HEK293 (cell line): ENCODE measurements at regions not wholly inside any gene's neighbourhood (a gene's known extent, or its start where the extent isn't known, plus 50 kb on each side); places are given as distances from the start of the nearest gene placed in this dataset.

Experiments
- CTCF ChIA-PET: fragments of 350-600 bp; formaldehyde crosslinking; extraction: SDS; loops from one replicate; lab custom pipeline; 2021; ENCODE audit warnings: antibody characterized with exemption; lab: Yijun Ruan, JAX
- POLR2A ChIA-PET: fragments of 300-600 bp; formaldehyde crosslinking; extraction: SDS; loops from one replicate; lab custom pipeline; 2020; ENCODE audit warnings: antibody characterized with exemption, inconsistent platforms; lab: Yijun Ruan, JAX
- H3K27ac ChIP-seq: fragments of 200-500 bp; sonication (Bioruptor generic); 2 replicates; pipeline ENCODE4 v1.5.1; 2014; ENCODE audit warnings: low read depth, low read length, control low read depth, inconsistent platforms; ENCODE audit errors: extremely low read depth
- H3K36me3 ChIP-seq, 2 experiments: fragments of 200-500 bp in 1 of 2; sonication (Bioruptor generic) in 1 of 2; 1 replicate in 1 of 2; 2 replicates in 1 of 2; pipeline ENCODE4 v1.5.1; 2014 to 2017; ENCODE audit warnings: inconsistent platforms in 2 of 2, low read length in 2 of 2; ENCODE audit not compliant: control insufficient read depth in 2 of 2, insufficient read depth in 1 of 2
- H3K4me1 ChIP-seq: fragments of 200-500 bp; sonication (Bioruptor generic); 2 replicates; pipeline ENCODE4 v1.5.1; 2014; ENCODE audit warnings: mild to moderate bottlenecking, low read length, inconsistent platforms; ENCODE audit not compliant: control insufficient read depth, insufficient read depth
- H3K4me3 ChIP-seq: 2 replicates; pipeline ENCODE4 v1.5.1; 2011; ENCODE audit warnings: low read depth, mild to moderate bottlenecking, control low read depth, low read length, moderate library complexity
- H3K9me3 ChIP-seq: fragments of 200-500 bp; sonication (Bioruptor generic); 2 replicates; pipeline ENCODE4 v1.5.1; 2014; ENCODE audit warnings: low read depth, low read length, inconsistent platforms; ENCODE audit not compliant: control insufficient read depth, insufficient read depth
- KLF7 ChIP-seq: fragments of 450-650 bp; formaldehyde crosslinking; IDR thresholded peaks from 2 replicates; pipeline ENCODE4 v1.5.1; 2016; ENCODE audit warnings: missing biosample characterization, missing genetic modification characterization, borderline replicate concordance
- ZNF10 ChIP-seq: fragments of 450-650 bp; formaldehyde crosslinking; IDR thresholded peaks from 2 replicates; pipeline ENCODE4 v1.5.1; 2017; ENCODE audit warnings: missing biosample characterization, missing genetic modification characterization
- ZNF223 ChIP-seq: fragments of 450-650 bp; formaldehyde crosslinking; IDR thresholded peaks from 2 replicates; pipeline ENCODE4 v1.5.1; 2016; ENCODE audit warnings: missing biosample characterization, missing genetic modification characterization
- ZNF366 ChIP-seq: fragments of 450-650 bp; formaldehyde crosslinking; conservative IDR thresholded peaks from 2 replicates; pipeline ENCODE4 v1.5.1; 2016; ENCODE audit warnings: missing biosample characterization, missing genetic modification characterization
- ZNF426 ChIP-seq: fragments of 450-650 bp; formaldehyde crosslinking; IDR thresholded peaks from 2 replicates; pipeline ENCODE4 v1.5.1; 2017; ENCODE audit warnings: missing biosample characterization, missing genetic modification characterization, mild to moderate bottlenecking, inconsistent platforms, moderate library complexity
- ZNF629 ChIP-seq: fragments of 450-650 bp; formaldehyde crosslinking; IDR thresholded peaks from 2 replicates; pipeline ENCODE4 v1.5.1; 2017; ENCODE audit warnings: missing biosample characterization, missing genetic modification characterization
- ZNF707 ChIP-seq: fragments of 450-650 bp; formaldehyde crosslinking; IDR thresholded peaks from 2 replicates; pipeline ENCODE4 v1.5.1; 2016; ENCODE audit warnings: missing biosample characterization, missing genetic modification characterization
- ZNF830 ChIP-seq: fragments of 450-650 bp; IDR thresholded peaks from 2 replicates; pipeline ENCODE4 v1.5.0; 2018; ENCODE audit warnings: missing biosample characterization, missing genetic modification characterization, low read depth, mild to moderate bottlenecking, moderate library complexity
- TF ChIP-seq, protein P1 (sequence below): fragments of 450-650 bp; formaldehyde crosslinking; conservative IDR thresholded peaks from 2 replicates; pipeline ENCODE4 v1.5.1; 2016; ENCODE audit warnings: low read depth, missing biosample characterization, missing genetic modification characterization
- TF ChIP-seq, protein P2 (sequence below): fragments of 450-650 bp; formaldehyde crosslinking; IDR thresholded peaks from 2 replicates; pipeline ENCODE4 v1.5.1; 2017; ENCODE audit warnings: missing biosample characterization, missing genetic modification characterization
- TF ChIP-seq, protein P3 (sequence below): fragments of 450-650 bp; formaldehyde crosslinking; IDR thresholded peaks from 2 replicates; pipeline ENCODE4 v1.5.1; 2016; ENCODE audit warnings: missing biosample characterization, missing genetic modification characterization
- TF ChIP-seq, protein P4 (sequence below): fragments of 450-650 bp; formaldehyde crosslinking; IDR thresholded peaks from 2 replicates; pipeline ENCODE4 v1.5.1; 2016; ENCODE audit warnings: missing biosample characterization, missing genetic modification characterization
- TF ChIP-seq, protein P5 (sequence below): fragments of 450-650 bp; formaldehyde crosslinking; IDR thresholded peaks from 2 replicates; pipeline ENCODE4 v1.5.1; 2016; ENCODE audit warnings: missing biosample characterization, missing genetic modification characterization

DNA sequence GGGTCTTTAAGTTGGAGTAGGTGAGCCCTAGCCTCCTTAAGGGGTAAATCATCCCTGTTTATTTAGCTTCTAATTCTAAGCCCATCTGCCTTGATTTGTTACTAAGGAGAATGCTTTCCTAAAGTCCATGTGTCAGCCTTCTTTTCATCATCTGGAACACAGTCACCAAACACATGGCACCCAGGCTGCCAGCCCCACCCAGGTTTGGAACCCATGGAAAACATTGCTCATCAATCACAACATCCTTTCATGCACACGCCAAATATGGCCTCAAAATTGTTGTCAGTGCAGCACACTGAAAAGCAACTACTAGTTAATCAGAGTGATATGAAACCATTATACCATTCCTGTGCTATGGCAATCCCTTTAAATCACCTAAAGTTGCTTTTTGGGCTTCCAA is 386.7 kb upstream of the ESRRG start:
- CTCF ChIA-PET, result interaction anchor here (0.8 kb wide), 1 partner anchor 373 kb away, joined by 5 read pairs; no protein-coding TSS in a partner anchor
- no peaks in the 10 kb centered on the region for H3K4me1 ChIP-seq
- POLR2A ChIA-PET, result no interaction called here
- H3K9me3 ChIP-seq, result no peaks in the 10 kb centered on the region
- TF ChIP-seq ZNF223 (no peak), ZNF426 (tag by site-specific recombination) (no peak)
- TF ChIP-seq, protein P1, sequence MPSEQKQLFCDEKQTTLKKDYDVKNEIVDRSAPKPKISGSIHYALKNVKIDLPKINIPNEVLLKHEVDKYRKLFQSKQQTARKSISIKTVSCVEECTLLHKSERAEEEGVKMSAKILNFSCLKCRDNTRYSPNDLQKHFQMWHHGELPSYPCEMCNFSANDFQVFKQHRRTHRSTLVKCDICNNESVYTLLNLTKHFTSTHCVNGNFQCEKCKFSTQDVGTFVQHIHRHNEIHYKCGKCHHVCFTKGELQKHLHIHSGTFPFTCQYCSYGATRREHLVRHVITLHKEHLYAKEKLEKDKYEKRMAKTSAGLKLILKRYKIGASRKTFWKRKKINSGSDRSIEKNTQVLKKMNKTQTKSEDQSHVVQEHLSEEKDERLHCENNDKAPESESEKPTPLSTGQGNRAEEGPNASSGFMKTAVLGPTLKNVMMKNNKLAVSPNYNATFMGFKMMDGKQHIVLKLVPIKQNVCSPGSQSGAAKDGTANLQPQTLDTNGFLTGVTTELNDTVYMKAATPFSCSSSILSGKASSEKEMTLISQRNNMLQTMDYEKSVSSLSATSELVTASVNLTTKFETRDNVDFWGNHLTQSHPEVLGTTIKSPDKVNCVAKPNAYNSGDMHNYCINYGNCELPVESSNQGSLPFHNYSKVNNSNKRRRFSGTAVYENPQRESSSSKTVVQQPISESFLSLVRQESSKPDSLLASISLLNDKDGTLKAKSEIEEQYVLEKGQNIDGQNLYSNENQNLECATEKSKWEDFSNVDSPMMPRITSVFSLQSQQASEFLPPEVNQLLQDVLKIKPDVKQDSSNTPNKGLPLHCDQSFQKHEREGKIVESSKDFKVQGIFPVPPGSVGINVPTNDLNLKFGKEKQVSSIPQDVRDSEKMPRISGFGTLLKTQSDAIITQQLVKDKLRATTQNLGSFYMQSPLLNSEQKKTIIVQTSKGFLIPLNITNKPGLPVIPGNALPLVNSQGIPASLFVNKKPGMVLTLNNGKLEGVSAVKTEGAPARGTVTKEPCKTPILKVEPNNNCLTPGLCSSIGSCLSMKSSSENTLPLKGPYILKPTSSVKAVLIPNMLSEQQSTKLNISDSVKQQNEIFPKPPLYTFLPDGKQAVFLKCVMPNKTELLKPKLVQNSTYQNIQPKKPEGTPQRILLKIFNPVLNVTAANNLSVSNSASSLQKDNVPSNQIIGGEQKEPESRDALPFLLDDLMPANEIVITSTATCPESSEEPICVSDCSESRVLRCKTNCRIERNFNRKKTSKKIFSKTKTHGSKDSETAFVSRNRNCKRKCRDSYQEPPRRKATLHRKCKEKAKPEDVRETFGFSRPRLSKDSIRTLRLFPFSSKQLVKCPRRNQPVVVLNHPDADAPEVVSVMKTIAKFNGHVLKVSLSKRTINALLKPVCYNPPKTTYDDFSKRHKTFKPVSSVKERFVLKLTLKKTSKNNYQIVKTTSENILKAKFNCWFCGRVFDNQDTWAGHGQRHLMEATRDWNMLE (tag by site-specific recombination), result no peak
- no peak overlapping the region for H3K27ac ChIP-seq
- H3K4me3 ChIP-seq, result no peak overlapping the region
- H3K36me3 ChIP-seq, result no peaks in the 10 kb centered on the region

DNA sequence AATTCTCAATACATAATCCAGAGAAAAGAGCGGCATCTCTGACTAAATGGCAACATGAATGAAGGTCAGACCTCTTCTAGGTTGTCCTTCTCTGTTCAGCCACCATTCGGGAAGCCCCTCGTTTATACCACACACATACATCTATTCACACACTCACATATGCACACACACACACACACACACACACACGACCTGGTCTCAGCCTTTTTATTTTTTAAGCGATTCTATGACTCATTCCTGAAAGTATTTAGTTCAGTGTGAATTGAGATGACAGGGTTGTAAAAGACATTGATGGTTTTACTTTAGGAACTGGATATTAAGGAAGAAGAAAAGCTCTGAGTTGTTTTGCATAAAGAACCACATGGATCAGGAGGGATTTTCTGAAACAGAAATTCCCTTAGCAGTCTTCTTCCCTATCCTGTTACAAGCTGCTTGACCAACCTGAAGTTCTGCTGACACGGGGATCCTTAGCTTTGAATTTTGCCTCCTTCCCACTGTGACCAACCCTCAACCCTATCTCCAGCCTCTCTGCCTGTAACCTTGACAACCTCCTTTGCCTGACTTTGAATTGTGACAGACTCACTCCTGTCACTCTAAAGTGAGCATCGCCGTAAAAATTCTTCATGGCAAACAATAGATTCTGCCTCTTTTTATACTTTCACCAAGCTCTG is 383.1 kb upstream of the ESRRG start:
- ChIA-PET POLR2A (no interaction called here), CTCF (no interaction called here)
- H3K9me3 ChIP-seq, result no peaks in the 10 kb centered on the region
- no peak overlapping the region for H3K27ac ChIP-seq
- no peak overlapping the region for H3K4me3 ChIP-seq
- TF ChIP-seq ZNF629 (tag by site-specific recombination) (no peak), KLF7 (tag by site-specific recombination) (no peak), ZNF707 (tag by site-specific recombination) (no peak), ZNF366 (no peak), ZNF830 (tag by site-specific recombination) (no peak), ZNF10 (no peak)
- TF ChIP-seq, protein P2, sequence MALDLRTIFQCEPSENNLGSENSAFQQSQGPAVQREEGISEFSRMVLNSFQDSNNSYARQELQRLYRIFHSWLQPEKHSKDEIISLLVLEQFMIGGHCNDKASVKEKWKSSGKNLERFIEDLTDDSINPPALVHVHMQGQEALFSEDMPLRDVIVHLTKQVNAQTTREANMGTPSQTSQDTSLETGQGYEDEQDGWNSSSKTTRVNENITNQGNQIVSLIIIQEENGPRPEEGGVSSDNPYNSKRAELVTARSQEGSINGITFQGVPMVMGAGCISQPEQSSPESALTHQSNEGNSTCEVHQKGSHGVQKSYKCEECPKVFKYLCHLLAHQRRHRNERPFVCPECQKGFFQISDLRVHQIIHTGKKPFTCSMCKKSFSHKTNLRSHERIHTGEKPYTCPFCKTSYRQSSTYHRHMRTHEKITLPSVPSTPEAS (tag by site-specific recombination), result no peak
- TF ChIP-seq, protein P3, sequence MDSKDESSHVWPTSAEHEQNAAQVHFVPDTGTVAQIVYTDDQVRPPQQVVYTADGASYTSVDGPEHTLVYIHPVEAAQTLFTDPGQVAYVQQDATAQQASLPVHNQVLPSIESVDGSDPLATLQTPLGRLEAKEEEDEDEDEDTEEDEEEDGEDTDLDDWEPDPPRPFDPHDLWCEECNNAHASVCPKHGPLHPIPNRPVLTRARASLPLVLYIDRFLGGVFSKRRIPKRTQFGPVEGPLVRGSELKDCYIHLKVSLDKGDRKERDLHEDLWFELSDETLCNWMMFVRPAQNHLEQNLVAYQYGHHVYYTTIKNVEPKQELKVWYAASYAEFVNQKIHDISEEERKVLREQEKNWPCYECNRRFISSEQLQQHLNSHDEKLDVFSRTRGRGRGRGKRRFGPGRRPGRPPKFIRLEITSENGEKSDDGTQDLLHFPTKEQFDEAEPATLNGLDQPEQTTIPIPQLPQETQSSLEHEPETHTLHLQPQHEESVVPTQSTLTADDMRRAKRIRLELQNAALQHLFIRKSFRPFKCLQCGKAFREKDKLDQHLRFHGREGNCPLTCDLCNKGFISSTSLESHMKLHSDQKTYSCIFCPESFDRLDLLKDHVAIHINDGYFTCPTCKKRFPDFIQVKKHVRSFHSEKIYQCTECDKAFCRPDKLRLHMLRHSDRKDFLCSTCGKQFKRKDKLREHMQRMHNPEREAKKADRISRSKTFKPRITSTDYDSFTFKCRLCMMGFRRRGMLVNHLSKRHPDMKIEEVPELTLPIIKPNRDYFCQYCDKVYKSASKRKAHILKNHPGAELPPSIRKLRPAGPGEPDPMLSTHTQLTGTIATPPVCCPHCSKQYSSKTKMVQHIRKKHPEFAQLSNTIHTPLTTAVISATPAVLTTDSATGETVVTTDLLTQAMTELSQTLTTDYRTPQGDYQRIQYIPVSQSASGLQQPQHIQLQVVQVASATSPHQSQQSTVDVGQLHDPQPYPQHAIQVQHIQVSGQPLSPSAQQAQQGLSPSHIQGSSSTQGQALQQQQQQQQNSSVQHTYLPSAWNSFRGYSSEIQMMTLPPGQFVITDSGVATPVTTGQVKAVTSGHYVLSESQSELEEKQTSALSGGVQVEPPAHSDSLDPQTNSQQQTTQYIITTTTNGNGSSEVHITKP (tag by site-specific recombination), result no peak
- TF ChIP-seq, protein P4, sequence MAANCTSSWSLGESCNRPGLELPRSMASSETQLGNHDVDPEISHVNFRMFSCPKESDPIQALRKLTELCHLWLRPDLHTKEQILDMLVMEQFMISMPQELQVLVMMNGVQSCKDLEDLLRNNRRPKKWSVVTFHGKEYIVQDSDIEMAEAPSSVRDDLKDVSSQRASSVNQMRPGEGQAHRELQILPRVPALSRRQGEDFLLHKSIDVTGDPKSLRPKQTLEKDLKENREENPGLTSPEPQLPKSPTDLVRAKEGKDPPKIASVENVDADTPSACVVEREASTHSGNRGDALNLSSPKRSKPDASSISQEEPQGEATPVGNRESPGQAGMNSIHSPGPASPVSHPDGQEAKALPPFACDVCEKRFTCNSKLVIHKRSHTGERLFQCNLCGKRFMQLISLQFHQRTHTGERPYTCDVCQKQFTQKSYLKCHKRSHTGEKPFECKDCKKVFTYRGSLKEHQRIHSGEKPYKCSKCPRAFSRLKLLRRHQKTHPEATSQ (tag by site-specific recombination), result no peak
- TF ChIP-seq, protein P5, sequence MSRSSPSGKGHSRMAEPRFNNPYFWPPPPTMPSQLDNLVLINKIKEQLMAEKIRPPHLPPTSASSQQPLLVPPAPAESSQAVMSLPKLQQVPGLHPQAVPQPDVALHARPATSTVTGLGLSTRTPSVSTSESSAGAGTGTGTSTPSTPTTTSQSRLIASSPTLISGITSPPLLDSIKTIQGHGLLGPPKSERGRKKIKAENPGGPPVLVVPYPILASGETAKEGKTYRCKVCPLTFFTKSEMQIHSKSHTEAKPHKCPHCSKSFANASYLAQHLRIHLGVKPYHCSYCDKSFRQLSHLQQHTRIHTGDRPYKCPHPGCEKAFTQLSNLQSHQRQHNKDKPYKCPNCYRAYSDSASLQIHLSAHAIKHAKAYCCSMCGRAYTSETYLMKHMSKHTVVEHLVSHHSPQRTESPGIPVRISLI, result no peak
- H3K4me1 ChIP-seq, result no peaks in the 10 kb centered on the region
- H3K36me3 ChIP-seq, result no peaks in the 10 kb centered on the region
